IMR-90 (cell line): ENCODE measurements at regions not wholly inside any gene's neighbourhood (a gene's known extent, or its start where the extent isn't known, plus 50 kb on each side); places are given as distances from the start of the nearest gene placed in this dataset.
A peak's percentile ranks its signal among the peaks of the same experiment; 100 is the strongest.

Experiments used
- ATAC-seq: fragments of 200-7000 bp; cut with Tn5 transposase; 2 replicates; pipeline ENCODE4 v1.9.1; 2020; ENCODE audit warnings: low read depth, mild to moderate bottlenecking, moderate library complexity
- BruUV-seq: library from RNA; stranded (reverse); fragments of 400-500 nt; replicated peaks from 2 replicates; lab custom pipeline; 2021; lab: Mats Ljungman, UMichigan
- CTCF ChIA-PET: fragments of 300-600 bp; formaldehyde crosslinking; extraction: SDS; loops from one replicate; lab custom pipeline; 2021; ENCODE audit warnings: antibody characterized with exemption; lab: Yijun Ruan, JAX
- POLR2A ChIA-PET: fragments of 300-600 bp; sonication (Branson Sonifier 250); formaldehyde crosslinking; loops from one replicate; lab custom pipeline; 2022; ENCODE audit warnings: antibody characterized with exemption; ENCODE audit not compliant: unreplicated experiment; lab: Charles Lee
- DNase-seq: peaks from one replicate; pipeline ENCODE4 v3.0.0; 2013
- H2AFZ ChIP-seq: replicated peaks from 2 replicates; pipeline ENCODE3; 2013; ENCODE audit warnings: low read length, mild to moderate bottlenecking; ENCODE audit not compliant: poor library complexity
- H2AK5ac ChIP-seq: 2 replicates; pipeline ENCODE4 v1.6.1; 2013; ENCODE audit warnings: low read depth, low read length, inconsistent platforms
- H2AK9ac ChIP-seq: replicated peaks from 2 replicates; pipeline ENCODE3; 2013; ENCODE audit warnings: mild to moderate bottlenecking, low read depth, low read length, moderate library complexity; ENCODE audit not compliant: poor library complexity
- H2BK120ac ChIP-seq: 2 replicates; pipeline ENCODE4 v1.6.1; 2013; ENCODE audit warnings: low read depth, low read length, inconsistent platforms
- H2BK15ac ChIP-seq: 3 replicates; pipeline ENCODE4 v1.6.1; 2013; ENCODE audit warnings: low read depth, low read length, inconsistent platforms
- H2BK20ac ChIP-seq: 2 replicates; pipeline ENCODE4 v1.6.1; 2013; ENCODE audit warnings: low read depth, mild to moderate bottlenecking, inconsistent platforms, low read length, moderate library complexity
- H2BK5ac ChIP-seq: 2 replicates; pipeline ENCODE4 v1.6.1; 2013; ENCODE audit warnings: mild to moderate bottlenecking, low read depth, low read length, inconsistent platforms; ENCODE audit not compliant: poor library complexity, severe bottlenecking
- H3K14ac ChIP-seq: replicated peaks from 2 replicates; pipeline ENCODE4 v1.6.1; 2013; ENCODE audit warnings: low read depth, low read length, inconsistent platforms
- H3K18ac ChIP-seq: 2 replicates; pipeline ENCODE4 v1.6.1; 2013; ENCODE audit warnings: low read depth, low read length, control low read depth
- H3K23ac ChIP-seq: 2 replicates; pipeline ENCODE4 v1.6.1; 2013; ENCODE audit warnings: low read depth, low read length, inconsistent platforms
- H3K27ac ChIP-seq: 2 replicates; pipeline ENCODE4 v1.5.1; 2013; ENCODE audit warnings: mild to moderate bottlenecking, control low read depth, low read length; ENCODE audit not compliant: insufficient read depth
- H3K27me3 ChIP-seq: 2 replicates; pipeline ENCODE4 v1.6.1; 2013; ENCODE audit warnings: low read length; ENCODE audit not compliant: control insufficient read depth, insufficient read depth
- H3K36me3 ChIP-seq: 2 replicates; pipeline ENCODE4 v1.6.1; 2013; ENCODE audit warnings: low read length, mixed read lengths; ENCODE audit not compliant: control insufficient read depth, insufficient read depth
- H3K4ac ChIP-seq: 2 replicates; pipeline ENCODE4 v1.6.1; 2013; ENCODE audit warnings: low read depth, low read length, inconsistent platforms
- H3K4me1 ChIP-seq: 2 replicates; pipeline ENCODE4 v1.6.1; 2013; ENCODE audit warnings: low read length, mixed read lengths; ENCODE audit not compliant: control insufficient read depth, insufficient read depth
- H3K4me2 ChIP-seq: 2 replicates; pipeline ENCODE4 v1.6.1; 2013; ENCODE audit warnings: low read depth, mild to moderate bottlenecking, control low read depth, low read length, moderate library complexity
- H3K4me3 ChIP-seq: 2 replicates; pipeline ENCODE4 v1.5.1; 2013; ENCODE audit warnings: low read depth, mild to moderate bottlenecking, control low read depth, low read length, moderate library complexity; ENCODE audit not compliant: insufficient read depth
- H3K56ac ChIP-seq: 2 replicates; pipeline ENCODE4 v1.6.1; 2013; ENCODE audit warnings: low read length, inconsistent platforms; ENCODE audit not compliant: insufficient read depth; ENCODE audit errors: extremely low read depth
- H3K79me1 ChIP-seq, 2 experiments: 2 replicates each; pipeline ENCODE4 v1.6.1; 2013; ENCODE audit warnings: low read length in 2 of 2, inconsistent platforms in 1 of 2, low read depth in 1 of 2
- H3K9ac ChIP-seq: 2 replicates; pipeline ENCODE4 v1.6.1; 2013; ENCODE audit warnings: low read depth, low read length, control low read depth
- H3K9me1 ChIP-seq: 2 replicates; pipeline ENCODE4 v1.6.1; 2013; ENCODE audit warnings: low read length, inconsistent platforms; ENCODE audit not compliant: insufficient read depth
- H3K9me3 ChIP-seq: 2 replicates; pipeline ENCODE4 v1.6.1; 2013; ENCODE audit warnings: low read length; ENCODE audit not compliant: control insufficient read depth, insufficient read depth
- H4K20me1 ChIP-seq: 2 replicates; pipeline ENCODE4 v1.6.1; 2013; ENCODE audit warnings: low read length, inconsistent platforms; ENCODE audit not compliant: insufficient read depth
- H4K5ac ChIP-seq: 2 replicates; pipeline ENCODE4 v1.6.1; 2013; ENCODE audit warnings: mild to moderate bottlenecking, low read depth, low read length, control low read depth
- H4K8ac ChIP-seq, 2 experiments: 2 replicates each; pipeline ENCODE4 v1.6.1; 2013; ENCODE audit warnings: low read depth in 2 of 2, low read length in 2 of 2, control low read depth in 1 of 2, inconsistent platforms in 1 of 2
- H4K91ac ChIP-seq: 2 replicates; pipeline ENCODE4 v1.6.1; 2013; ENCODE audit warnings: low read depth, low read length, inconsistent platforms; ENCODE audit not compliant: insufficient read depth
- NFE2L2 ChIP-seq: fragments of 150-350 bp; IDR thresholded peaks from 2 replicates; pipeline ENCODE4 v1.6.1; 2016; ENCODE audit warnings: low read depth, mild to moderate bottlenecking, low read length
- RAD21 ChIP-seq: IDR thresholded peaks from 2 replicates; pipeline ENCODE4 v1.6.1; 2012; ENCODE audit warnings: low read length, improper control_type of control experiment
- WGBS, 2 experiments: methylation state at CpG; one replicate each; pipeline versions ENCODE4 v1.1.5 to v1.1.7; 2013; ENCODE audit warnings: missing lambda C conversion rate in 2 of 2; ENCODE audit not compliant: insufficient read length in 1 of 2; ENCODE audit errors: extremely low coverage in 2 of 2; 5-methylcytosine and 5-hydroxymethylcytosine counted together
- dilution Hi-C: fragments of 300-500 bp; cut with HindIII; formaldehyde crosslinking; loops from one replicate; pipeline ENCODE4 v1.14.3; 2018; ENCODE audit warnings: low sequenced_read_pairs; ENCODE audit not compliant: unreplicated experiment
- in situ Hi-C: fragments of 300-500 bp; cut with MboI; formaldehyde crosslinking; loops from 3 replicates; pipeline ENCODE4 v1.14.3; 2019; ENCODE audit warnings: low sequenced_read_pairs, inconsistent platforms, mixed read lengths
- intact Hi-C: fragments of 100-400 bp; cut with micrococcal nuclease; formaldehyde crosslinking; loops from 2 replicates; pipeline ENCODE4 v1.10.0; 2022
- TF ChIP-seq, protein P1 (sequence below): fragments of 150-350 bp; IDR thresholded peaks from 2 replicates; pipeline ENCODE4 v1.6.1; 2017; ENCODE audit warnings: mild to moderate bottlenecking, antibody characterized with exemption, low read length, low read depth

DNA sequence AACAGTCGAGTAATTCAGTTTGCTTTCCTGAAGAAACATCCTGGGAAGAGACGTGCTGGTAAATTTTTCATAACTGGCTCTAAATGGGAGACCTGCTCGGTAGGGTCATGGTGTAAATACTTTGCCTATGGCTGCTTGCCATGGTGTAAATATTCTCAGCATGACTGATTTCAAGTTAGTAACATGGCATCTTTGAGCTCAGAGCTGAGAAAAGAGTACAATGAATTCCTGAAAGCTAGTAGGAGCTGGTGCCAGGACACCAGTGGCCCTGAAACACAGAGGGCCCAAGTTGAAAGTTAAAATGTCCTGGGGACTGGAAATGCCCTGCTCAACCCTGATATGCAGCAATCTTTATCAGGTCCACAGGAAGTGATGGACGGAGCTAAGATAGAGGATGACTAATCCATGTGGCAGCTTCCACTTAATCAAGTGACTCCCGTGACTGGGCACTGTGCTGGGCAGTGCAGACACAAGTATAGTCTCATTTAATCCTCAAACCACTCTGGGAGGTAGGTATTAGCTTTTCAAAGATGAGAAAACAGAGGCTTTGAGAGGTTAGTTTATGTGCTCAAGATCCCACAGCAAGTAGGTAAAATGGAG is 130.1 kb upstream of the ADAMTS18 start:
- intact Hi-C loops, result no loop called here
- no peak overlapping the region for H3K4me2 ChIP-seq

More for the DNA sequence above, 130.1 kb upstream of the ADAMTS18 start:
- DNase-seq (peak; percentile 8), ATAC-seq (peak; percentile 54)
- Histone ChIP-seq H3K9ac (no peak overlapping the region), H3K4me3 (no peak overlapping the region), H2BK5ac (no peak overlapping the region), H3K18ac (no peak overlapping the region), H4K91ac (no peak overlapping the region), H3K4ac (no peak overlapping the region), H3K14ac (no peak overlapping the region), H2AFZ (no peak overlapping the region), H2AK9ac (no peak overlapping the region), H2BK20ac (no peak overlapping the region), H3K56ac (no peak overlapping the region), H3K27me3 (no peaks in the 10 kb centered on the region; the same call in 1 of the 2 replicates), H3K4me1 (no peaks in the 10 kb centered on the region), H4K20me1 (no peaks in the 10 kb centered on the region), H3K79me1 (no peaks in the 10 kb centered on the region), H3K9me3 (no peaks in the 10 kb centered on the region), H4K5ac (no peak overlapping the region), H3K23ac (no peak overlapping the region), H3K27ac (no peak overlapping the region), H2BK15ac (no peak overlapping the region), H2AK5ac (no peak overlapping the region), H4K8ac (no peak overlapping the region), H3K36me3 (no peaks in the 10 kb centered on the region), H3K9me1 (no peaks in the 10 kb centered on the region), H2BK120ac (no peak overlapping the region)
- TF ChIP-seq, protein P1, sequence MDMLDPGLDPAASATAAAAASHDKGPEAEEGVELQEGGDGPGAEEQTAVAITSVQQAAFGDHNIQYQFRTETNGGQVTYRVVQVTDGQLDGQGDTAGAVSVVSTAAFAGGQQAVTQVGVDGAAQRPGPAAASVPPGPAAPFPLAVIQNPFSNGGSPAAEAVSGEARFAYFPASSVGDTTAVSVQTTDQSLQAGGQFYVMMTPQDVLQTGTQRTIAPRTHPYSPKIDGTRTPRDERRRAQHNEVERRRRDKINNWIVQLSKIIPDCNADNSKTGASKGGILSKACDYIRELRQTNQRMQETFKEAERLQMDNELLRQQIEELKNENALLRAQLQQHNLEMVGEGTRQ, result no peak
- TF ChIP-seq NFE2L2, result no peak
- no peak for TF ChIP-seq RAD21
- dilution Hi-C loops, result no loop called here
- no CpG with 5 or more reads among the region's 5 CpGs for WGBS, 2 experiments
- in situ Hi-C loops, result no loop called here
- CTCF ChIA-PET, result no interaction called here
- BruUV-seq, result no TSS peak
- POLR2A ChIA-PET, result no interaction called here
